22Rv1 (cell line): ENCODE measurements at regions not wholly inside any gene's neighbourhood (a gene's known extent, or its start where the extent isn't known, plus 50 kb on each side); places are given as distances from the start of the nearest gene placed in this dataset.

ENCODE experiments used
- H3K27ac ChIP-seq: fragments of 450-650 bp; 2 replicates; pipeline ENCODE4 v1.5.1; 2017
- ZFX ChIP-seq: fragments of 450-650 bp; IDR thresholded peaks from 2 replicates; pipeline ENCODE4 v1.6.1; 2017; ENCODE audit warnings: antibody characterized with exemption, borderline replicate concordance
- TF ChIP-seq, protein P1 (sequence below): fragments of 450-650 bp; IDR thresholded peaks from 2 replicates; pipeline ENCODE4 v1.5.1; 2017; ENCODE audit warnings: mild to moderate bottlenecking

DNA sequence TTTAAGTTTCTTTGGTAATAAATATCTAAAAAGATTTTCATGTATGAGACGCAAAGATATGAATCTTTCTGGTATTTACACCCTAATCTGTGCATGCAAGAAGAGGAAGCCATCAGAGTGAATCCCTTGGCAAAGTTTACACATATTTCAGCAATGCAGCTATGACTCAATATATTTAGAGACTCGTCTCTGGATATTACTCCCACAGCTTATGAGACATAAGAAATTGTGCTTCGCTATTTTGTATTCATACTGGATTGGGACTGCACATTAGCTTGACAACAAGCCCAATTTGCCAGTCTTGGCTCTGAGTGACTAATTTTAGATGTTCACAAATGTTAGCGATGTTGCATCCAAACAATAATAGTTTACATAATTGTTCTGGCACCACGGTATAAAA, 532.0 kb downstream of the CDH11 start:
- TF ChIP-seq, protein P1, sequence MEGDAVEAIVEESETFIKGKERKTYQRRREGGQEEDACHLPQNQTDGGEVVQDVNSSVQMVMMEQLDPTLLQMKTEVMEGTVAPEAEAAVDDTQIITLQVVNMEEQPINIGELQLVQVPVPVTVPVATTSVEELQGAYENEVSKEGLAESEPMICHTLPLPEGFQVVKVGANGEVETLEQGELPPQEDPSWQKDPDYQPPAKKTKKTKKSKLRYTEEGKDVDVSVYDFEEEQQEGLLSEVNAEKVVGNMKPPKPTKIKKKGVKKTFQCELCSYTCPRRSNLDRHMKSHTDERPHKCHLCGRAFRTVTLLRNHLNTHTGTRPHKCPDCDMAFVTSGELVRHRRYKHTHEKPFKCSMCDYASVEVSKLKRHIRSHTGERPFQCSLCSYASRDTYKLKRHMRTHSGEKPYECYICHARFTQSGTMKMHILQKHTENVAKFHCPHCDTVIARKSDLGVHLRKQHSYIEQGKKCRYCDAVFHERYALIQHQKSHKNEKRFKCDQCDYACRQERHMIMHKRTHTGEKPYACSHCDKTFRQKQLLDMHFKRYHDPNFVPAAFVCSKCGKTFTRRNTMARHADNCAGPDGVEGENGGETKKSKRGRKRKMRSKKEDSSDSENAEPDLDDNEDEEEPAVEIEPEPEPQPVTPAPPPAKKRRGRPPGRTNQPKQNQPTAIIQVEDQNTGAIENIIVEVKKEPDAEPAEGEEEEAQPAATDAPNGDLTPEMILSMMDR: no peak
- no peak for TF ChIP-seq ZFX
- H3K27ac ChIP-seq: no peak overlapping the region

DNA sequence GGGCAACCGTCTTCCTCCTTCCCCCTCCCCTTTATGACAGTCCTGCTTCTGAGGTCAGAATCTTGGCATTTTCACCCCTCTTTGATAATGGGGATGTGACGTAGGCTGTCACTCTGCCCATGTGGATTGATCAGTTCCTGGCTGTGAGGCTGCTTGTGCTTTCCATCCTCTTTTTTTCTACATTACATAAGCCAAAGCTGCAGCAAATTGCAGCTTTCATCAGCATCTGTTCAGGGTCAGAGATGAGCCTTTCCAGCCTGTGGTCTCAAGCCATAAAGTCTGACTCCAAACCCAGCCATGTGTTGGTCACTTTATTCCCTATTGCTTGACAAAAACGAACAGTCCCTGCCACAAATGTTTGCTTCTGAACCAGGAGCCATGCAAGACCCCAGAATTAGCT, 535.1 kb downstream of the CDH11 start:
- H3K27ac ChIP-seq: no peak overlapping the region
- TF ChIP-seq, protein P1: no peak
- TF ChIP-seq ZFX: no peak

DNA sequence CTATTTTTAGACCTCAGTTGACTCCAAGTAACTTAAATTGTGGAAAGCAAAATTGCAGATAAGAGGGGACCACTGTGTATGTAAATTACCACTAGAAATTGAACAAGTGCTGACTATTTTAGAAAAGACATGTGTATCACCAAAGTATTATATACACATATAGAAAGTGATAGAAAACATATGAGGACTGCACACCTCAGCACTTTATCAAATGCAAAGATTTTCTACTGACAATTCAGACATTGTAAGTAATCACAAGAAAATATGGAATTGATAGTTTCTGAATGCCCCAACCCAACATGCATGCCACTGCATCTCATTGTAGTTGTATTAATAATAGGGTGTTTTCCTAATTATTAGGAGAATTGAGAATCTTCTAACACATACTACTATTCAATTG, 536.5 kb downstream of the CDH11 start:
- H3K27ac ChIP-seq: no peak overlapping the region

DNA sequence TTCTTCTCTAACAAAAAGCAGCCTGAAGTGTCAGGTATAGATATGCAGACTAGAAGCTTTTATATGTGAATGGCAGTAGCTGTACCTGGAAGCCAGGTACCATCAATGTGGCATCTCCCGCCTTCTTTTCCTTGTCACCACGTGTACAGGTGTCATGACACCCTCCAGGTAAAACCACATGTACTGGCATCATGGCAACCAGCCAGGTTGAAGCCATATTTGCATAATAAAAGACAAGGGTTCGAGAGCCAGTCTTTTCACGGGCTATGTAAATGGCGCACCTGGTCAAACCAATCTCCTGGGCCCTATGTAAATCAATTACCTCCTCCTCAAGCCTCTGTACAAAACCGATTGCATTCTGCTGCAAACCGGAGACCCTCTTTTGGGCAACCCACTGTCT, 541.3 kb downstream of the CDH11 start:
- TF ChIP-seq, protein P1: no peak
- TF ChIP-seq ZFX: no peak
- H3K27ac ChIP-seq: no peak overlapping the region

More for the DNA sequence above, 536.5 kb downstream of the CDH11 start:
- TF ChIP-seq ZFX: no peak

- no peak overlapping the region for H3K27ac ChIP-seq
- no peak for TF ChIP-seq ZFX
- TF ChIP-seq, protein P1: no peak
Measured at GRCh38 chr16:64579712-64580111, 542.2 kb downstream of the CDH11 start.

DNA sequence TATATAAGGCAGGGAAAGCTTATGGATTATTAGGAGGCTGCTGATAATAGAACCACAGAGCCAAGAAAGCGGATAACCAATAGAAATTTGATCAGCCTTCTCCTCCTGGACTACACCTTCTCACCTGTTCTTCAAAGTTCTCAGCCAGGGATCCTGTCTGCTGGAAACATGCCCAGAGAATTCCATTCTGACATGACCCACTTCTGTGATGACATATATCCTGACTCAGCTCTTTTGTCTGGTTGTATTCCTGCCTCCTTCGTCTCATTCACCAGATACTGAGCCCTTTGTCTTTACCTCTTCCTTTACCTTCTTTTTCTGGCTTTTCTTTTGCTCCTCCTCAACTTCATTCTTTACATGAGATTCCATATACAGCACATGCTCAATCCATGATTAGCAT, 576.1 kb downstream of the CDH11 start:
- TF ChIP-seq ZFX: no peak
- TF ChIP-seq, protein P1: no peak
- no peak overlapping the region for H3K27ac ChIP-seq

DNA sequence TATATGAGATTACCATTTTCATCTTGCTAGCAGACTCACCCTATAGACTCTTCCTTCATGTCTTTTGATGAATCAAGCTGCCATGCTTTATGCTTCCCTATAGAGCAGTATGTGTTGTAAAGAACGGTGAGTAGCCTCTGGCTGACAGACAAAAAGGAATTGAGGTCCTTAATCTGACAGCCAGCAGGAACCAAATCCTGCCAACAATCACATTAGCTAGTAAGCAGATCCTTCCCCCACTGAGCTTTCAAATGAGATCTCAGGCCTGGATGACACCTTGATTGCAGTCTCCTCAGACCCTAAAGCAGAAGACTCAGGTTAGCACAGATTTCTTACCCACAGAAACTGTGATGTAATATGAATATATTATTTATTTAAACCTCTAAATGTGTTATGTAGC, 577.0 kb downstream of the CDH11 start:
- TF ChIP-seq ZFX: no peak
- TF ChIP-seq, protein P1: no peak
- no peak overlapping the region for H3K27ac ChIP-seq

DNA sequence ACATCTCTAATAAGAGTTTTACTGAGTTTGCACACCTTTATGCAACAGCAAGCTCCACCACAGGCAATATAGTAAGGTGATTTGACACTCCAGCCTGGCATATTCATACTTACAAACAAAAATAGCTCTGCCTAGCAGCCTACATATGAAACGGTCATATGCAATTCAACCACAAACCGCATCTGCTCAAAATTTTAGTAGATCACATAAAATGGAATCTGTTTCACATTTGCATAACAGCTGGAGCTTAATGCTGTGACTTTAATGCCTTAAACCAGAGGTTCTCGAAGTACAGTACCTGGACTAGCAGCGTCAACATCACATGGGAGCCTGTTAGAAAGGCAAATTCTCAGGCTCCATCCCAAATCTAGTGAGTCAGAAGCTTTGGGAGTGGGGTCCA, 578.4 kb downstream of the CDH11 start:
- H3K27ac ChIP-seq: no peak overlapping the region
- TF ChIP-seq, protein P1: no peak
